ENCODE measurements at regions not wholly inside any gene's neighbourhood (a gene's known extent, or its start where the extent isn't known, plus 50 kb on each side); places are given as distances from the start of the nearest gene placed in this dataset.

DNA sequence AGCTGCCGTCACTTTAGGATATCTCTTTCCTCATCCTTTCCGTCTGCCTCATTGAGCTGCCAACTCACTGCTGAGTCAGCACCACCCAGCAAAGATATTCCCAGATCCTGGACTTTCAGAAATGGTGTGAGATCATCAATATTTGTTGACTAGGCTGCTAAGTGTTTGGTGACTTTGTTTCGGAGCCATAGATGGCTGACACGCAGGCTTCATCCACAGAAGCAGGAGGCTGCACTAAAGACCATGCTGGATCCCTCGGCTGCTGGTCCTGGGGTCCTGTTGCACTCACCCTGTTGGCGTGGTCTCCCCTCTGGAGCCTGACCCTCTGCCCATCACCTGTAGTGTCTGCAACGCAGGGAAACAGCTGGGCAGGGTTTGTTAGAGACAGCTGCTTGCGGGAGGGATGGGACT lies 96.5 kb downstream of the ERMARD start:
- DNase-seq (ENCODE audit: low spot score): no peak

DNA sequence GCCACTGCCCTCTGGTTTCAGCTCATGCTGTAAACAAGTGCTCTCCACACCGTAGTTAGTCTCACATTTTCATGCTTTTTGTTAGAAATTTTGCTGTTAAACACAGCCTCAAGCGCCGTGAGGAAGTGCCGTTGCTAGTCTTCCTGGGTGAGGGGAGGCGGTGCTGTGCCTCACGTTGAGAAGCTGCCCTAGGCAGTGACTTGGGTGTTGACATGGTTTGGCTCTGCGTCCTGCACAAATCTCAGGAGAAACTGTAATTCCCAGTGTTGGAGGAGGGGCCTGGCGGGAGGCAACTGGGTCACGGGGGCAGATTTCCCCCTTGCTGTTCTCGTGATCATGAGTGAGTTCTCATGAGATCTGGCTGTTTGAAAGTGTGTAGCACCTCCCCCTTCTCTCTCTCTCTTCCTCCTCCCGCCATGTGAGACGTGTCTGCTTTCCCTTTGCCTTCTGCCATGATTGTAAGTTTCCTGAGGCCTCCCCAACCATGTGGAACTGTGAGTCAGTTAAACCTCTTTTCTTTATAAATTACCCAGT lies 95.8 kb downstream of the ERMARD start:
- DNase-seq (ENCODE audit: low spot score): no peak

DNA sequence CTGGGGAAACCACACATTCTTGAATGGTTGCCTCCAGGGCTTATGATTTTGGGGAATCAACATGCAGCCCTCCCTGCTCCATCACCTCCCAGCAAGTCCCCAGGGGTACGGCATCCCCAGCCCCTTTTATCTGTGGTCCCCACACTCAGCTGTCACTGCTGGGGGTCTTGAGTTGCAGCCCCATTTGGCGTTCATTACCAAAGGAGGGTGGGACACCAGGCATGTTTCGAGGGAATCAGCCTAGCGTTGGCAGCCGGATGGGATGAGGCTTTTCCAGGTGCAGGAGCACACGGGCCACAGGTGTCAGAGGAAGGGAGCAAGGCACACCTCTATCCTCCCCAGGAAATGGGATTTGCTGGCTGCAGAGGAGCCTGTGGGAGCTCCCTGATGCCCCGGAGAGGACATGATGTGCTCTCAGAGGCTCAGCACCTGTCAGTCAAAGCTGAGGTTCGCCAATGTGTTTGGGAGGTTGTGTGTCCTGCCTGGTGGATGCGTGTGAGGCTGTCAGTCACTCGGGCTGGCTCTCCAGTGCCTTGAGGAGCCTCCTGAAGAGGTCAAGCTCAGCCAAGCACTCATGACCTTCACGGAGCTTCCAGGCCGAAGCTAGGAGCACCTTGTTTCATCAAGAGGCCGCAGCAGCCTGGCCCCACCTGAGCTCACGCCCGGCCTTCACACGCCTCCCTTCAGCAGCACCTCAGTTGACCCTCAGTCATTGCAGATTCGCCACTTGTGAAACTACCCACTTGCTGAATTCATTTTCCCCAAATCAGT lies 95.0 kb downstream of the ERMARD start:
- no peak for DNase-seq (ENCODE audit: low spot score)

DNA sequence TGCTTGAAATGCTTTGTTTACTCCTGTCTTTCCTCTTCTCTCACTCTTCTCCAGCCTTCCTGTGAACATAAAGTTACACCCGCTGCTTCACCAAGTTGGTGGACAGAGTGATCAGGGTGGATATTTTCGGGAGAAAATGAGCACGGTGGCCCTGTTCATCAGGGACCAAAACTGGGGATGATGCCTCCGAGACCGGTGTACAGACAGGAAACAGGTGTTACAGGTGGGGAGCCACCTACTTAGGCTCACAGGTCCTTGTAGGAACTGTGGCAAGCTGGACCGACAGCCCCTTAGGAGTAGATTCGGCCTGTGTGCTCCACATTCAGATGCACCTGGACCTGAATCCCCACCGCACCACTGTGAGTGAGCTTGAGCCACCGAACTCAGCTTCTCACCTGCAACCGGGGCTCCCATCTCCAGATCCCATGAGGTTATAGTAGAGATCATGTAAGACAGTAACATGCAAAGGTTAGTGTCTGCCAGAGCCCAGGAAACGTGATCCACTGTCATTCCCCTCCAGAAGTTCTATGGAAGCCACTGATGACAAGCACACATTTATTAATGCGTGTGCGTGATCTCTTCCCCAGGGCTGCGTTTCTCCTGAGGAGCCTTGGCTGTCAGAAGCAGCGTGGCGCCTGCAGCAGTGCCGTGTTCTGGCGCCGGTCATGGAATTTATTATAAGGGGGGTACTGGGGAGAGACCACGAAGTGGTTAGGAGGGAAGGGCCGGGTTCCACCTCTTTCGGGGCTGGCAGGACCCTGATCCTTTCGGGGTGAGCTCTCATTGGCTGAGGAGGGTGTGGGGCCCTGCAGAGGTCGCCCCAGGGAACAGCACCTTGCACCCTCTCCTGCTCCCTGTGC lies 94.2 kb downstream of the ERMARD start:
- DNase-seq (ENCODE audit: low spot score): no peak

DNA sequence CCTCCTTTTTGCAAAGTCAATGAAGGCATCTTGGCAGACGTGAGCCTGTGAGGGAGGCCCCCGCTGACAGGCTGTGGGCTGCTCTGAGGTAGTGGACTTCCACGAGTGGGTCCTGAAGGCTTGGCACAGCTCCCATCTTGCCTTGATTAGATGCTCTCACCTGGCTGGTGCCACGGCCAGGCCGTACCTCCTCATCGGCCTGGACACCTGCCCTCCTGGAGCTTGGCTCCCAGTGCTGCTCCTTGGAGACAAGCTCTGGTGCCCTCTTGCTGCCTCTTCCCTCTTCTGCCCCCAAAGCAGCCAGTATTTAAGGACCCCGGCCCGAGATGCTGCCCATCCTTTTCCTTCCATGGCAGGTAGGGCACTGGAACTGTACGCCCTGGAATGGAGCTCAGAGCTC lies 93.5 kb downstream of the ERMARD start:
- no peak for DNase-seq (ENCODE audit: low spot score)

DNA sequence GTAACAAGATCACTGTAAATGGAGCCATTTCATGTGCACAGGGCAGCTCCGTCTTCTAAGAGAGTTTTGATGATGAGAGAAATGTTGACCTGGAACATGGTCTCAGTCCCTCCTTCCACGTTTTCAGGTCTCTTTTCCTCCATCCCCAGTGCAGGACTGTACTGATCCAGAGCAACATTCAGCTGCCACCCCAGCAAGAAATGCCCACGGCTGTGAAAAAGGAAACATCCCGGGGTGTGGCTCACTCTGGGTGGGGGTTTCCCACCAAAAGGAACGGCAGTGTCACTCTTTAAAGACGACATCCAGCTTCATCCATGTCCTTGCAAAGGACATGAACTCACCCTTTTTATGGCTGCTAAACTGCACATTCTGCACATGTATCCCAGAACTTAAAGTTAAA lies 92.6 kb downstream of the ERMARD start:
- DNase-seq (ENCODE audit: low spot score): no peak

DNA sequence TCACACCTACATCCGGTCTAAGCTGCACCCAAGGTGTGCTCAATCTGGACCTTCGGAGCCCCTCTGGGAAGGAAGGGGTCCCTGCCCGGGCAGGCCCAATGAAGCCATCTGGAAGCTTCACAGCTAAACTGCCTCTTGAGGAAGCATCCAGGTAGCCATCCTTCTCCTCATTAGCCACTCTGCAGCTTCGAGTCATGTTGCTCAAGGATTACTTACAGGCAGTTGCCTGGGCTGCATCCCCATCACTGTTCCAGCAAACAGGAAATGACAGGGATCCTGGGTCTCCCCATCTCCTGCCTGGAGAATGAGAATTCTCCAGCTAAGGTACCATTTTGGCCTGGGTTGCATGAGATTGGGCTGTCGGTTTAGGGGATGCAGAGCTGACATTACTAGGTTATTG lies 91.7 kb downstream of the ERMARD start:
- DNase-seq (ENCODE audit: low spot score): no peak

DNA sequence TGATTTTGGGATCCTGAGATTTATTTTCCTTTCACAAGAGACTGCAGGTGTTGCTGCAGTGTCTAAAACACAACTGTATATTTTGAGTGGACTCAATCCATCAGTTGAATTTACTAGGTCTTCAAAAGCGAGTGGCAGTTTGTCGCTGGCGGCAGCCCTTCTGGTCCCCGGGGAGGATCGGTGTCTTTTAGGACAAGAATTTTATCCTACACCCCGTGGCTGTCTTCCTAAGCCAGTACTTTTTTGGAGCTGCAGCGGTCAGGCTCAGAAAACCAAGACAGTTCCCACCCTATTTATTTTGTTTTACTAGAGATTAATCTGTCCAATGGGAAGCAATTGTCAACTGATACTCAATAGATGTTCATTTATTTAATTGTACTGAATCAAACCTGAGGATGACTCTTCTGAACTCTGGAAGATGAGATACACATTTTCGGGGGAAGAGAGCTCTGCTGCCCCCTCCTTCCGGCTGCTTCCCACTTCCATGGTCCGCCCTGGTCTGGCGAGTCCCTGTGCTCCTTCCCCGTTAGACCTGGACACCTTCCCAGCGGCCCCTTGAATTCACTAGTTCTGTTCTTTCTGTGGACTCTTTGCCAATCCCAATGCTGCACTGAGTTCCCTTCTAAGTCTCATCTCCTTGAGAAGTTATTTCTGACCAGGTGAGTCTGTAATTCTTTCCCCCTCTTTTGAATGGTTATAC lies 90.6 kb downstream of the ERMARD start:
- no peak for DNase-seq (ENCODE audit: low spot score)

DNA sequence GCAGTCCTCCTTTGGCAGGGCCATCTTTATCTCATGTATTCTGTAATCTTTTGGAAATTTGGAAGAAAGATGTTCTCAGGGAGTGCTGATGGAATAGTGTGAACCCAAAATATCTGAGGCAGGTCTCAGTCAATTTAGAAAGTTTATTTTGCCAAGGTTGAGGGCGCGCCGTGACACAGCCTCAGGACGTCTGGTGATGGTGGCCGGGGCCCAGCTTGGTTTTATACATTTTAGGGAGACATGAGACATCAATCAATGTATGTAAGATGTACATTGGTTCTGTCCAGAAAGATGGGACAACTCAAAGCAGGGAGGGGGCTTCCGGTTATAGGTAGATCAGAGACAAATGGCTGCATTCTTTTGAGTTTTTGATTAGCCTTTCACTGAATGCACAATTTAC lies 89.8 kb downstream of the ERMARD start:
- no peak for DNase-seq (ENCODE audit: low spot score)

DNA sequence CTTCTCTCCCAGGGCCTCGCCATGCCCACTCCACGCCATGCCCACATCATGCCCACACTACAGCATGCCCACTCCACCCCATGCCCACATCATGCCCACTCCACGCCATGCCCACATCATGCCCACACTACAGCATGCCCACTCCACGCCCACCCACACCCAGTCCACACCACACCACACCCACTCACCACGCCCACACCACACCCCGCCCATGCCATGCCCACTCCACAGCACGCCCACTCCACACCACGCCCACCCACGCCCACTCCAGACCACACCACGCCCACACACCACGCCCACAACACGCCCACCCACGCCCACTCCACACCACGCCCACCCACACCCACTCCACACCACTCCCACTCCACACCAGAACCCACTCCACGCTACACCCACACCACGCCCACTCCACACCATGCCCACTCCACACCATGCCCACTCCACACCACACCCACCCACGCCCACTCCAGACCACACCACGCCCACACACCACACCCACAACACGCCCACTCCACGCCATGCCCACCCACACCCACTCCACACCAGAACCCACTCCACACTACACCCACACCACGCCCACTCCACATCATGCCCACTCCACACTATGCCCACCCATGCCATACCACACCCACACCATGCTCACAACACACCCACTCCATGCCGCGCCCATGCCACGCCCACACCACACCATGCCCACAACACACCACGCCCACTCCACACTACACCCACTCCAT lies 88.6 kb downstream of the ERMARD start:
- DNase-seq (ENCODE audit: low spot score): no peak

DNA sequence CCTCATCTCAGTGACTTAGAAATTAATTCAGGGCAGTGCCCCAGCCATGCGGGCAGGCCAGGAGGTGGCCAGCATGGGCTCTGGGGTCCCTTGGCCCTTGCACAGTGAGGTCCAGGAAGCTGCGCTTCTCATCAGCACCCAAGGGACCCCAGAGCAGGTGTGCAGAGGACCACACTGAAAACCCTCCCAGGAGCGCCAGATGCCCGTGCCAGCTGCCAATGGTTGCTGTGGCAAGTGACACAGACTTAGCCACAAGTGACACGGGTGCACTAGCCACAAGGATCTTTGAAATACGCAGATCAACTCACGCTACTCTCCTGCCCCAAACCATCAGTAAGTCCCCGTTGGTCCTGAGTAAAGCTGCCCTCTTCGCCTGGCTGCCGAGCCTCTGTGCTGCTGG lies 88.1 kb downstream of the ERMARD start:
- no peak for DNase-seq (ENCODE audit: low spot score)

DNA sequence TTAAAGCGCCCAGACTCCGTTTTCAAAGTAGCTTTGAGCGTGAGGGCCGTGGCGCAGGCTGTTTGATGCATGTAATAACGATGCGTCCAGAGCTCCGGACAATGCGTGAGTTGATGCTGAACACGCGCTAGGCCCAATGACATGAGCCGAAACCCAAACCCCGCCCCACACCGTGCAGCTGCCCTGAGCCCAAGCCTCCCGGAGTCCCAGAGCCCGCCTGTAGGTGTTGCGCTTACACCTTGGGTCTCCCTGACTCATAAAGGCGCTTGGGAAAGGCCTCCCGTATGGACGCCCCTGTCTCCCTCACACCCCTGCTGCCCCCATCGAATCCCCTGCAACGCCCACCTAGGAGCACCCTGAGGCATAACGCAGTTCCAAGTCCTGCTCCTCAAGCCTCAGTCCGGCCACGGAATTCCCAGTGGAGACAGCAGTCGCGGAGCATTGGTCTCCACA lies 87.6 kb downstream of the ERMARD start:
- no peak for DNase-seq (ENCODE audit: low spot score)

DNA sequence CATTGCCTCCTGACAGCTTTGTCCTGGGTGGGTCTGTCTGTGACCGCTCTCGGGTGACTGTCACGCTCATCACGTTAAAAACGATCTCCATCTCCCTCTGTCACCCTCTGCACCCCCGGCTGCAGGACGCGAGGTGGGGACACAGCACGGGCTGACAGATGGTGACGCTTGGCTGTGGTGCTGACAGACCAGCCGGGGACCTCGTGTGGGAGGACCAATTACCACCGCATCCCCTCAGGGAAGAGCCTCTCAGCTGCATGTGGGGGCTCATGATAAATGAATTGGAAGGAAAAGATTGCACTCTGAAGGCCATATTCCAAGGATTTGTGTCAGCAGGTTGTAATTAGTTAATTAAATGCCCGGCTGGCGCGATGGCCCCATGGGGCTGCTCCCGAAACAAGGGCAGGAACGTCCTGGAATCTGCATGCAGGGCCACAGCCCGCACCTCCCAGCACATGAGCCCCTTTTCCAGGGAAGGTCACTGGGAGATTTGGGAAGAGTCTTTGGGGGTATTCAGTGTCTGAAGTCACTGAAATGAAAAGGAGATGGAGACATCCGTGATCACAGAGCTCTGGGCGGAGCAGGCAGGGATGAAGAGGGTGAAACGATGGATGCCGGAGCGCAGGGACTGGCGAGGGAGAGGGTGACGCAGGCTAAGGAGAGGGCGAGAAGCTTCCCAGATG lies 87.1 kb downstream of the ERMARD start:
- no peak for DNase-seq (ENCODE audit: low spot score)

DNA sequence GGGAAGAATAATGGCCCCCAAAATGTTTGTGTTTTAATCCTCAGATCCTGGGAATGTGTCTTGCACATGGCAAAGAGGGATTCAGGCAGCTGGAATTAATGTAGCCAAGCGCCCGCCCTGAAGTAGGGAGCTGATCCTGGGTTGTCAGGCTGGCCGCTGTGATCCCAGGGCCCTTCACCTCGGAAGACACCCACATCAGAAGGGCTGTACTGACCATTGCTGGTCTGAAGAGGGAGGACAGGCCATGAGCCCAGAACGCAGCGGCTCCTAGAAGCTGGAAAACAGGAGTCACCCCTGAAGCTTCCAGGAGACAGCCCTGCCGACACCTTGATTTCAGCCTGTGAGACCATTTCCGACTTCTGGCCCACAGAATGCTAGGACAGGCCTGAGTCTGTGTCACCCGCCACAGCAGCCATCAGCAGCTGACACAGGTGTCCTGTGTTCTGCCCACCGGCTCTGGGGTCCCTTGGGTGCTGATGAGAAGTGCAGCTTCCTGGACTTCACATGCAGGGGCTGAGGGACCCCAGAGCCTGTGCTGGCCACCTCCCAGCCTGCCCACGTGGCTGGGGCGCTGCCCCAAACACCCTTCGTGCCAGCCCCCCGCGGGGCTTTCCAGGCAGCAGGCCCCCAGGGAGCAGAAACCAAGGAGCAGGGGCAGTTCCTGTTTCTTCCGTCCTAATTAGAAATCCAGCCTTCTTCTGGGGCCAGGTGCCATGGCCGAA lies 86.3 kb downstream of the ERMARD start:
- no peak for DNase-seq (ENCODE audit: low spot score)

DNA sequence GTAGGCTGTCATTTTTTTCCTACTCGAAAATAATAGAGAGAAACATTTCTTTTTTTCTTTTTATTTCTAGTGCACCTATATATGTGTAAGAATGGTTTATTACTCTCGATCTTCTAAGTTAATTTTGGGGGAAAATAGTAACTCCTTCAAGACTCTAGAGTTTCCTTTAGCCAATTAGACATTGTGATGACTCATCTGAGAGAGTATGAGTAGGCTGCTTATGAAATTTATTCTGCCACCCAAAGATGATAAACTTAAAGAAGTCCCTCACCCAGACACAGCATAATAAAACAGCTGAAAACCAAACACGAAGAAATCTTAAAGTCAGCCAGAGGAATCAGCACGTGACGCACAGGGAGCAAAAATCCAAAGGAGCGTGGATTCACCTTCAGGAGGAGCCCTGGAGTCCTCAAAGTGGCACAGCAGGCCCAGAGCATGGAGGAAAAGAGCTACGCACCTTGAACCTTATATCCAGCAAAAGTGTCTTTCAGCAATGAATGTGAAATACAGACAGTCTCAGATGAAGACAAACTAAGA lies 81.9 kb downstream of the ERMARD start:
- no peak for DNase-seq (ENCODE audit: low spot score)

DNA sequence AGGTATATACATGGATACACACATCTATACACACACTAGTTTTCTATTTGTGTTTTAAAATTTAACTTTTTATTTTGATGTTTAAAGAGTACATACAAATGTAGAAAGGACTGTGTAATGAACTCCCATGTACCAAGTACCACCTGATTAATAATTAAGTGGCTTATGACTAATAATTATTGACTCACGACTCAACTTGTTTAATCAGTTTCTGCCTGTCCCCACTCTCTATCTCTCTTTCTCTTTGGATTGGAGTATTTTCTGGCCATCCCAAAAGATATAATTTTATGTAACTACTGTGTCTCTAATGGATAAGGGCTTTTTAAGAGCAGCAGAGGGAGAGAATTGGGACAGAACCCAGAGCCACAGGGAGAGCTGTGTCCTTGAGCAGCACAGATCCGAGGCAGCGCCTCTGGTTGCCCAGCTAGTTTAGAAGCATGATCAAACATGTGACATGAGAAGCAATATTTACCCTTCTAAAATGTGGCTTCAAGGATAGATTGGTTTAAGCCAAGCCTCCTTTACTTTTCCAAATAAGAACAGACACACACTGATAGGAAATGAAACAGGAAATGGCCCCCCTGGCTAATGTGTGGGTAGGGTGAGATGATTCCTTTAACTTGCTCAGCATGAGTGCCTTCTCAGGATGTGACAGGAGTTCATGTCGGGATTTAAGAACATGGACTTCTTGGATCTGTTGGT lies 81.0 kb downstream of the ERMARD start:
- no peak for DNase-seq (ENCODE audit: low spot score)

DNA sequence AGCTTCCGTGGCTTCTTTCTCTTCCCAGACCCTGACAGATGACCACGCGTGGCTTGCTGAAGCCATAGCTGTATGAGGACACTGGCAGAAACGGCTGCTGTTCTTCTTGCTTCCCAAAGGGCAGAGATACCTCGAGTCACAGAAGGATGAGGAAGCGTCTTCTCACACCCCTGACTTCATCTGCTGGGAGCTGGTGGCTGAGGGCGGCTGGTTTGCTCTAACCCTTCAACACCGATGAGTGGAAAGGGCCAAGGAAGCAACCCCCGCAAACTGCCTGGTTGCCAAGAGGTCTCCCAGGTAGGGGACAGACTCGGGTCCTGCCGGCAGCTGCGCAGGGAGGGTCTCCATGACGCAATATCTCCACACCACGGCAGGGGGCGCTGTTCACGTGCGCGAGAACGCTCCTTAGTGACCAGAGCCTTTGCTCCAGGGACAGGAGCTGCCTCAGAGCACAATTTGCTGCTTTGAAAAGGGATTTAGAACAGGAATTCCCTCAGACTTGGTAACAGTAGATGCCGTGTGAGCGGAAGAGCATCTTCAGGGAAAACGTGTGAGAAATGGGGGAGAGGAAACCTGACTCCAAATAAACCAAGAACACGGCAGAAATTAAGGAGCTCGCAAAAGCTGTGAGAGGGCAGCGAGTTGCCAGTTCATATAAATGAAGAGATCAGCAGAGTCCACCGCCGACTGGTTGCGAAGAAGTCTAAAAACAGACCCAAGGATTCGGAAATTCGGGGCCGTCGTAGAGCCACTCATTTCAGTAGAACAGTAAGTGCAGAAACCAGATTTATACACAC lies 80.2 kb downstream of the ERMARD start:
- DNase-seq (ENCODE audit: low spot score): peak; percentile 85

All from AG08396 (cell line).